ENCODE measurements at regions not wholly inside any gene's neighbourhood (a gene's known extent, or its start where the extent isn't known, plus 50 kb on each side); places are given as distances from the start of the nearest gene placed in this dataset.

- no peak for FAIRE-seq
Measured at GRCh38 chr3:72586694-72587093, 261.6 kb downstream of the SHQ1 start.

GRCh38 chr3:72585966-72586365 lies 262.3 kb downstream of the SHQ1 start:
- FAIRE-seq = no peak

DNA sequence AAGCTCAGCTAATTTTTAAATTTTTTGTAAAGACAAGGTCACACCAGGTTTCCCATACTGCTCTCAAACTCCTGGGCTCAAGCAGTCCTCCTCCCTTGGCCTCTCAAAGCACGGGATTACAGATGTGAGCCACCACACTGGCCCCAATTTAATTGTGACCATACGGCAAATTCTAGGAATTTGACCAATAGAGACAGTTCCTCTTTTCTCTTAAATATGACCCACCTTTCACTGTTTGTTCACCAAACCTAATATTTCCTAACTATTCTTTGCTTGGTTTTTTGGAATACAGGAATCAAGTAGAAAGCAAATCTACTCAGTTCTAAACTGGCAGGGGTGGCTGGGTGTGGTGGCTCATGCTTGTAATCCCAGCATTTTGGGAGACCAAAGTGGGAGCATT lies 264.0 kb downstream of the SHQ1 start:
- no peak for FAIRE-seq

- FAIRE-seq = no peak
Measured at GRCh38 chr3:72582963-72583362, 265.3 kb downstream of the SHQ1 start.

GRCh38 chr3:72582211-72582878 lies 265.9 kb downstream of the SHQ1 start:
- FAIRE-seq = no peak

DNA sequence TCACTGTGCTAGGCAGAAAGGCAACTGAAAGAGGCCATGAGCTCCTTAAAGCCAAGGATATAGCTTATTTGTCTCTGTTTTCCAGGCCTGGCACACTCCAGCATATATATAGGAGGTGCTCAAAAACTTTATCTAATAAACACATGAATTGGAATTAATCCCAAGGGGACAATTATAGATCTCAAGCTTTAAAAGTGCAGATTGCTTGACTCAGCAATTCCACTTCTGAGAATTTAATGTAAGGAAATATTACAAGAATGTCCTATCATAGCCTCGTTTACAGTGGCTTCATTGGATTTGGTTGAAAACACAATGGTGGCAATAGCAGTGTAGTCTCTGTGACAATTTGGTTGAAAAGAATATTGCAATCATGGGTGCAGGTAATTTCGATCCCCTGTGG lies 267.3 kb downstream of the SHQ1 start:
- FAIRE-seq = no peak

GRCh38 chr3:72580246-72580756 lies 267.9 kb downstream of the SHQ1 start:
- FAIRE-seq = no peak

GRCh38 chr3:72579581-72580245 lies 268.5 kb downstream of the SHQ1 start:
- no peak for FAIRE-seq

DNA sequence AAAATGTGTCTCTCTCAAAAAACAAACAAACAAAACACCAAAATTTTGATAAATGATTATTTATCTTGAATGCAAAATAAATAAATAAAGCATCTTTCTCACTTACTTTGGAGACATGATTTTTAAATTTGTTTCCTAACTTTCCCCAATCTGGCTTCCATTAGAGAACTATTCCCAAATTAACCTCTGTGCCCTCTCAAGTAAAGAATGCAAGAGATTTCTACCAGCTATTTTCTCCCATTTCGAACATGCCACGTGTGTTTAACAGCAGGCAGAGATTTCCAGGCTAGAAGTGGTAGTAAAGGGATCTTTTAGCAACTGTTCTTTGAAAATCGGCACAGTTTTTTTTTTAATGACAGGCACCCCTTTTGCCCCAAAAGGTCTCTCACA lies 269.1 kb downstream of the SHQ1 start:
- FAIRE-seq = no peak

GRCh38 chr3:72577190-72577589 lies 271.1 kb downstream of the SHQ1 start:
- FAIRE-seq = no peak

DNA sequence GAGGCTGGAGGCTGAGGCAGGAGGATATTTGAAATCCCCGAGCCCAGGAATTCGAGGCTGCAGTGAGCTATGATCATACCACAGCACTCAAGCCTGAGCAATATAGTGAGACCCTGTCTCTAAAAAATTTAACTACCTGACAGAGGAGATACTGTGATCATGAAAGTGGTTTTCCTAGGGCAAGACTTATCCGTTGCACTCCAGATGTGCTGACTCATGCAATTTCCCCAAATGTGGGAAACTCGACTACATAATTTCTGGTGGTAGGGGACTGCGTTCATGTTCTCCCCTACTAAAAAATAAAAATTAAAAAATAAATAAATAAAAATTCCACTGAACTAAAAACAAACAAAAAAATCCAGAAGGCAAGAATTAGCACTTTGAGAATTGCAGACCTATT lies 271.7 kb downstream of the SHQ1 start:
- no peak for FAIRE-seq

DNA sequence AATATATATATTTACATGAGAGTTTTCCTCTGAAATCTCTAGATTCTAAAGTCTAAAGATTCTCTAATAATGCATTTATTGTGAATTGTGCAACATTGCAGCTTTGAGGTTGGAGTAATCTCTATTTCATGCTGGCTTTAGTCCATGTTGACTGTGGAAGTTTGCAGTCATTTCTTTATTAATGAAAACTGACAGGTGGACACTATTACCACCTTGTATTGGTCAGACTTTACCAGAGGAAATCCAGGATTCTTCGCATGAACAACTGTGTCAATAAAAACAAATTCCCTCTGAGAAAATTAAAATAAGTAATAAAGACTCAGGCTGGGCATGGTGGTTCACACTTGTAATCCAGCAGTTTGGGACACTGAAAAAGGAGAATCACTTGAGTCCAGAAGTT lies 274.1 kb downstream of the SHQ1 start:
- FAIRE-seq = no peak

DNA sequence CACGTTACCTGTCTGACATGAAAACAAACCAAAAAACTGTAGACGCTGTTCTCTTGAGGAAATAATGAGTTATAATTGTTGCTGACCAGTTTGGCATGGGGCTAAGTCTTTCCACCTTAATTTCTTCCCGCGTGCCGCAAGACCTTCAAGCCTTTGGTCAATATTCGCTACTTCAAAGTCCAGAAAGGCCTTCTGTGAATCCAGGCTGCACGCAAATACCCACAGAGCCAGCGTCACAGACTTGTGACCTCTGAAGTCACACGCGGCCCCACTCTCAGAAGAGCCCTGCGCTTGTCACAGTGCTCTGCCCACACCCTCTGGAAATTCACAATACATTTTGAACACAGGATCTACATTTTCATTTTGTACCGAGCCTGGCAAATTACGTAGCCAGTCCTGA lies 275.2 kb downstream of the SHQ1 start:
- FAIRE-seq = no peak

DNA sequence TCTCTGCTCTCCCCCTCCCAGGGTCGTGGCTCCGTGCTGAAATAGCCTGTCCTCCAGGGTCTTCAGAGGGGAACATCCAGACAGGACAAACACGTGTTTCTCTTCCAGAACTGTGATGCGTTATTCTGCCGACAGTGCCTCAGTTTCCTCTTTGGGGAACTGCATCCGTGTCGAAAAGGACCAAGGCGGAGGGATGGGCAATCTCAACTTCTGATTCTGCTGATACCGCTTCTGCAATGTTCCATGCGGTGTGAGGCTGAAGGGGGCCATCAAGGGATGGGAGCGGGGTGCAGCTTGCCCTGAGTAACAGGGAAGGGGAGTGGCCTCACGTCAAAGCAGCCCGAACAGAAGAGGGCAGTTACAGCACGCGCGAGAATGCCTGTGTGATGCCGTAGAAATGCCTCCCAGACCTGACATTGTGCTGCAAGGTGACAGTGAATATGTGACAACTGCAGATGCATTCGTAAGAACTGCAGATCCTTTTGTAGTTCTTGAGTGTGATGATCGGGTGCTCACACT lies 275.7 kb downstream of the SHQ1 start:
- FAIRE-seq = no peak

DNA sequence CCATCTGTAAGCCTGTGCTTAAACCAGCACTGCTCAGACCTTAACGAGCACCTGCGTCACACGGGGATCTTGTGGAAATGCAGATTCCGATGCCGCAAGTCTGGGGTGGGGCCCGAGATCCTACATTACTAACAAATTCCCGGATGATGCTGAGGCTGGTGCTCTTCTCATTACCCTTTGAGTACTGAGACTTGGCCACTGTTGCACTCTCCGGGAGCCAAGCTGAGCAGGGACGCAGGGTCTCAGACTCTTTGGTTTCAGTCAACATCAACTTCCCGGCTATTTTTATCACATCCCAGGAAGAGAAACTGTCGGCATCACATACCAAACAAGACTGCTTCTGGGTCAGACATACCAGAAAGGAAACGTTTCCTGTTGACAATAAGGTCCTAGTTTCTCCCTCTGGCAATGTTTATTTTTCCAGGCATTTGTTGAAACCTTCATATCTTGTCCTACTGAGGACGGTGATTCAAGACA lies 276.6 kb downstream of the SHQ1 start:
- FAIRE-seq = no peak

- no peak for FAIRE-seq
Measured at GRCh38 chr3:72571052-72571451, 277.2 kb downstream of the SHQ1 start.

- no peak for FAIRE-seq
Measured at GRCh38 chr3:72569754-72570440, 278.3 kb downstream of the SHQ1 start.

DNA sequence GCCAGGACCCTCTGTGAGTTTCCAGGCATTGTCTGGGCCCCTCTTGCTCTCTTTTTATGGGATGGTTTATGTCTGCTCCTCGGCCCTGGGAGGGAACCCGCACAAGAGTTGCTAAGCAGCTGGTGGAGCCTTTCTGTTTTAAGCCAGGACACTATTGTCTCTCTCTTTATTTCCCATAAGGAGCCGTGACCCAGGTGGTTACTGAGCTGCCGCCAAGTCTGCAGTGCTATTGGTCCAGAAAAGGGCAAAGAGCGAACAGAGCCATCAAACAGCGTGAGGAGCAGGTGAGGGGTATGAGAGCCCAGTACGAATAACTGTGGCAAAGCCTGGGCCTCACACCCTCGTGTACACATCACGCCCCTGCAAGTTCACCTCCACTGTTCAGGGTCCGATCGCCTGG lies 280.2 kb downstream of the SHQ1 start:
- FAIRE-seq = no peak

GRCh38 chr3:72567474-72567873 lies 280.8 kb downstream of the SHQ1 start:
- no peak for FAIRE-seq

DNA sequence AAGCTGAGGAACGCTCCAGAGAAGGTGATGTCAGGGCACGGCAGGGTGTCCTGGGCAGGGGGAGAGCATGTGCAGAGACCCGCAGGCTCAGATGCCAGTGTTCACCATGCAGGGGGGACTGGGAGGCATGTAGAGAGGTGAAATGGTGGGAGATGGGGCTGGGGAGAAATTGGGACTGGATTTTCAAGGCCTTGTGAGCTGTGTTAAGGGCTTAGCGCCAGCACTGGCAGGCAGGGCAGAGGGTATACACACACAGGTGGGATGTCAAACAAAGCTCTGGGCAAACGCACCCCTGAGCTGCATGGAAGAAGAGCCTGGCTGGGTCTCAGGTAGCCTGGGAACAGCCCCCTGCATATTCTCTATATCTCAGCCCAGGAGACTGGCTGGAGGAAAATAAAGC lies 282.7 kb downstream of the SHQ1 start:
- FAIRE-seq = no peak

DNA sequence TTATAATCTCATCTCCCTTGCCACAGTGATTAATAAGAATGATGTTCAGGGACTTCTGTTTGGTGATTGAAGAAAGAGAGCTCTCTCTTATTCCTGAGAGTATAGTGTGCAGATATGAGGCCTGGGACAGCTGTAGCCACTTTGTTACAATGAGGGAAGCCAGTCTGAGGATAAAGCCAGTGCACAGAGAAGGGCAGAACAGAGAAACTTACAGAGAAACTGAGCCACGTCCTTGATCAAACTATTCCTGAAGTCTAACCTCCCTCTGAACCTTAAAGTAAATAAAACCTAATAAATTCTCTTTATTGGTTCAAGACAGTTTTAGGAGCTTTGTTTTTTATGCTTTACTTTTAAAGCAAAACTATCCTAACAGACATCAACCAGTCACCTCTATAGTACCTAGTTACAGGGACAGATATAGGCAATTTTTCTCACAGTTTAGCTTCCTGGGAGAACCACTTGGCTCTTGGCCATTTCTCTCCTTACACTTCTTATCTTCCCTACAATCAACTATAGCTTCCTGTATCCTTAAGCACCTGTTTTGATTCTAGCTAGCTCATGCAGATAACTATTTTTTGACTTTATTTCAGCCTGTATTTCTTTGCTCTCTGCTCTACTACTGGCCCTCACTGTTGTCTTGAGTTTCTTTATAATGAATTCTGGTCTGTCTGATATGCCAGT lies 284.4 kb downstream of the SHQ1 start:
- FAIRE-seq = no peak

GRCh38 chr3:72560846-72561675 lies 287.2 kb downstream of the SHQ1 start:
- no peak for FAIRE-seq
